ENCODE measurements at regions not wholly inside any gene's neighbourhood (a gene's known extent, or its start where the extent isn't known, plus 50 kb on each side); places are given as distances from the start of the nearest gene placed in this dataset.

DNA sequence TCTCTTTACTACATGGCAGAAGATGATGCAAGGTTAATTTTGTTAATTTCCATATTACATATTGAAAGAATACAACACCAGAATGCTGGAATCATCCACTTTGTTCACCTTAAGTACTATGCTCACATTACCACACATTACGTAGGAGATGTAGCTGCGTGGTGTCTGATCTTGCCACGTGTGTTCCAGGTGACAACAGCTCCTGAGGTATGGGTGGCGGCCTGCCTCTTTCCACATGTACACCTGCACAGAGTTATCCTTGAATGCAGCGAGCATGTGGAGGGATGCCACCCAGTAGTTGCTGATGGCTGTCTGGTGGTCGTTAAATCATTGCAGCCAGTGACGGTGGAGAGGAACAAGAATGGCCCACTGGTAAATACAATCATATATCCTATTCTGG is 740.5 kb upstream of the EEF2KMT start:
- Histone ChIP-seq H3K27me3 (ENCODE audit: low read length) (no peaks in the 10 kb centered on the region), H3K9me2 (replicated peaks; ENCODE audit: insufficient read depth, low read length) (no peaks in the 10 kb centered on the region), H3K79me2 (ENCODE audit: low read length) (no peaks in the 10 kb centered on the region), H3K36me3 (ENCODE audit: insufficient read depth, low read length) (no peaks in the 10 kb centered on the region), H3K4me2 (ENCODE audit: low read depth, low read length, poor library complexity, severe bottlenecking) (no peak overlapping the region), H3K9me3 (ENCODE audit: low read length) (no peaks in the 10 kb centered on the region; the same call in 1 of the 2 replicates), H4K20me1 (ENCODE audit: insufficient read depth, low read depth, low read length) (no peaks in the 10 kb centered on the region), H3K4me3 (ENCODE audit: low read length) (no peak overlapping the region), H3K9ac (ENCODE audit: low read length) (no peak overlapping the region), H2AFZ (ENCODE audit: low read length) (no peak overlapping the region), H3K4me1 (ENCODE audit: low read length) (no peaks in the 10 kb centered on the region), H3K27ac (ENCODE audit: low read length) (no peak overlapping the region)
- no peak for DNase-seq

DNA sequence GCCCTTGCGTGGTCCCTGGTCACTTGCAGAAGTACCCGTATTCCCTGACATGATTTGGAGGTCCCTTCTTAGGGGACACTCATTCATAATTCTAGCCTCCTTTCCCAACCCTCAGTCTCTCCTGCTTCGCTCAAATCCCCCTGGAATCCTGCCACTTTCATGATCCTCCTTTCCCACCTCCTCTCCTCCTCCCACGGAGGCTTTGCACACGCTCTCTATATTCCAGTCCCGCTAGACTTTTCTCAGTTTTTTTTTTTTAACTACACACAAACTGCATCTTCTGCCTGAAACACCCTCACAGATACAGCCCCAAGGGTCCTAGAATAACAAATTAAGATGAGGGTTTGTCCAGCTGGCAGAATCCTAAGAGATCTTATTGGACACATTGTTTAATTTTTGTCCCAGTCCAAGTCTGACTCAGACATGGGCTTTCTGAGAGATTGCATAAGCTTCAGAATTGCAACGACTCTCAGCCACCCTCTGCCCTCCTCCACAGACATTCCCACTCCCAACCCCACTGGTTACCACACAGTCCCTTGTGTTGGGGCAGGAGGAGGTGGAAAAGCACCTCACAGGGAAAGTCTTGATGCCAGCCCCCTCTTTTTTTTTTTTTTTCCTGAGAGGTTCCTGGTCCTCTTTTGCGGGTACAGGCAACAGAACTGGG is 739.5 kb upstream of the EEF2KMT start:
- DNase-seq = no peak
- Histone ChIP-seq H3K4me1 (ENCODE audit: low read length) (no peaks in the 10 kb centered on the region), H3K9me2 (replicated peaks; ENCODE audit: insufficient read depth, low read length) (no peaks in the 10 kb centered on the region), H3K79me2 (ENCODE audit: low read length) (no peaks in the 10 kb centered on the region), H2AFZ (ENCODE audit: low read length) (no peak overlapping the region), H3K36me3 (ENCODE audit: insufficient read depth, low read length) (no peaks in the 10 kb centered on the region), H3K4me3 (ENCODE audit: low read length) (no peak overlapping the region), H3K9ac (ENCODE audit: low read length) (no peak overlapping the region), H3K4me2 (ENCODE audit: low read depth, low read length, poor library complexity, severe bottlenecking) (no peak overlapping the region), H3K9me3 (ENCODE audit: low read length) (no peaks in the 10 kb centered on the region; the same call in 1 of the 2 replicates), H3K27me3 (ENCODE audit: low read length) (no peaks in the 10 kb centered on the region), H4K20me1 (ENCODE audit: insufficient read depth, low read depth, low read length) (no peaks in the 10 kb centered on the region), H3K27ac (ENCODE audit: low read length) (no peak overlapping the region)

DNA sequence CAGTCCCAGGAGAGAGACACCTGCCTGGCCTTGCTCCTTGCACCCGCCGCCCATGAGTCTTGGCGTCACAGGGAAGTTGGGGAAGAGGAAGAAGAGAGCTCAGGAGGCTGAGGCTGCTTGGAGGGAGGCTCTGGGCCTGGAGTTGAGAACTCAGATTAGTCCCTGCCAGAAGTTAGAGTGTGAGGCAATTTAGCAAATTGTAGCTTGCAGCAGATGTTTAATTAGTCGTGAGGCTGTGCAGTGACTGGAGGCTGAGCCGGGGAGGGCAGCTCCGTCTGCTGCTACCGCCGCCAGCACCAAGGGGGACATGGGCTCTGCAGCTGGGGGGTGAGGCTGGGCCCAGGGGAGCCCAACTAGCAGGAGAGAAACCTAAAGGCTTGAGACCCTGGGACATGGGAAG is 738.3 kb upstream of the EEF2KMT start:
- Histone ChIP-seq H3K27ac (ENCODE audit: low read length) (no peak overlapping the region), H3K4me2 (ENCODE audit: low read depth, low read length, poor library complexity, severe bottlenecking) (no peak overlapping the region), H3K36me3 (ENCODE audit: insufficient read depth, low read length) (no peaks in the 10 kb centered on the region), H3K27me3 (ENCODE audit: low read length) (no peaks in the 10 kb centered on the region), H2AFZ (ENCODE audit: low read length) (no peak overlapping the region), H3K4me1 (ENCODE audit: low read length) (no peaks in the 10 kb centered on the region), H4K20me1 (ENCODE audit: insufficient read depth, low read depth, low read length) (no peaks in the 10 kb centered on the region), H3K79me2 (ENCODE audit: low read length) (no peaks in the 10 kb centered on the region), H3K9me2 (replicated peaks; ENCODE audit: insufficient read depth, low read length) (no peaks in the 10 kb centered on the region), H3K4me3 (ENCODE audit: low read length) (no peak overlapping the region), H3K9me3 (ENCODE audit: low read length) (no peaks in the 10 kb centered on the region; the same call in 1 of the 2 replicates), H3K9ac (ENCODE audit: low read length) (no peak overlapping the region)
- DNase-seq = no peak

DNA sequence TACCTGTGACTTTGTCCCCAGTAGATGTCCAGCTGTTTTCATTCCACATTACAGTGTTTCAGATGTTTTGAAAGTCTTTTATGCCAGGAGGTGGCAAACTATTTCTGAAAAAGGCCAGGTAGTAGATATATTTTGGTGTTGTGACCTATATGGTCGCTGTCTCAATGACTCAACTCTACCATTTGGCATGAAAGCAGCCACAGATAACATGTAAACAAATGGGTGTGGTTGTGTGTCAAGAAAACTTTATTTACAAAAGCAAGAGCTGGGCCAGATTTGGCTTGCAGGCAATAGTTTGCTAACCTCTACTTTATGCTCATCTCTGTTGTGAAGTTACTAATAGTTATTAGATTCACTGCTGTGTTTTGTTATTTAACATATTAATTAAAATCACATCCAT is 728.7 kb upstream of the EEF2KMT start:
- H3K4me2 ChIP-seq (ENCODE audit: low read depth, low read length, poor library complexity, severe bottlenecking) = no peak overlapping the region
- no peak overlapping the region for H3K9ac ChIP-seq (ENCODE audit: low read length)
- H3K27me3 ChIP-seq (ENCODE audit: low read length) = no peaks in the 10 kb centered on the region
- no peaks in the 10 kb centered on the region for H3K36me3 ChIP-seq (ENCODE audit: insufficient read depth, low read length)
- no peaks in the 10 kb centered on the region for H3K4me1 ChIP-seq (ENCODE audit: low read length)
- H2AFZ ChIP-seq (ENCODE audit: low read length) = no peak overlapping the region
- no peaks in the 10 kb centered on the region for H3K9me2 ChIP-seq (replicated peaks; ENCODE audit: insufficient read depth, low read length)
- no peak overlapping the region for H3K4me3 ChIP-seq (ENCODE audit: low read length)
- H3K27ac ChIP-seq (ENCODE audit: low read length) = no peak overlapping the region
- H4K20me1 ChIP-seq (ENCODE audit: insufficient read depth, low read depth, low read length) = no peaks in the 10 kb centered on the region
- DNase-seq = no peak
- H3K9me3 ChIP-seq (ENCODE audit: low read length) = no peaks in the 10 kb centered on the region; the same call in 1 of the 2 replicates
- H3K79me2 ChIP-seq (ENCODE audit: low read length) = no peaks in the 10 kb centered on the region

DNA sequence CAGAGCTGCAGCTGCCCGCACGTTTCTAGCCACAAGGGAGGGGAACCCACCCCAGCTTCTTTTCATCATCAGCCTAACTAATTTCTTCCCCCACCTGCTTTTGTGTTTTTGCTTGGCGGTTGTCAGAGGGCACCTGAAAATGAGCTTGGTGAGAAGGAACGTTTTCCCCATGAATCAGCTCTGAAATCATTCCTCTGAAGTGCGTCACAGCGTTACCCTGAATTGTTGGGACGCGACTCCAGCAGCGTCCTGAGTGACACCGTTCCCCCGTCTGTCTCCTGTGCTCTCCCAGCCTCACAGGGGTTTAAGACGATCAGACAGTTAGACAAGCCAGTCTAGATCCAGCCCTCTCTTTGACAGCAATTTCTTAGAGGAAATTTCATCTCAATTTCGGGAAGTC is 722.9 kb upstream of the EEF2KMT start:
- H3K9me3 ChIP-seq (ENCODE audit: low read length) = no peaks in the 10 kb centered on the region; the same call in 1 of the 2 replicates
- H3K4me1 ChIP-seq (ENCODE audit: low read length) = no peaks in the 10 kb centered on the region
- DNase-seq = no peak
- H3K4me3 ChIP-seq (ENCODE audit: low read length) = no peak overlapping the region
- H3K4me2 ChIP-seq (ENCODE audit: low read depth, low read length, poor library complexity, severe bottlenecking) = no peak overlapping the region
- no peaks in the 10 kb centered on the region for H4K20me1 ChIP-seq (ENCODE audit: insufficient read depth, low read depth, low read length)
- H3K9me2 ChIP-seq (replicated peaks; ENCODE audit: insufficient read depth, low read length) = no peaks in the 10 kb centered on the region
- no peaks in the 10 kb centered on the region for H3K36me3 ChIP-seq (ENCODE audit: insufficient read depth, low read length)
- H3K27ac ChIP-seq (ENCODE audit: low read length) = no peak overlapping the region
- no peaks in the 10 kb centered on the region for H3K79me2 ChIP-seq (ENCODE audit: low read length)
- no peak overlapping the region for H2AFZ ChIP-seq (ENCODE audit: low read length)
- H3K27me3 ChIP-seq (ENCODE audit: low read length) = no peaks in the 10 kb centered on the region
- no peak overlapping the region for H3K9ac ChIP-seq (ENCODE audit: low read length)

DNA sequence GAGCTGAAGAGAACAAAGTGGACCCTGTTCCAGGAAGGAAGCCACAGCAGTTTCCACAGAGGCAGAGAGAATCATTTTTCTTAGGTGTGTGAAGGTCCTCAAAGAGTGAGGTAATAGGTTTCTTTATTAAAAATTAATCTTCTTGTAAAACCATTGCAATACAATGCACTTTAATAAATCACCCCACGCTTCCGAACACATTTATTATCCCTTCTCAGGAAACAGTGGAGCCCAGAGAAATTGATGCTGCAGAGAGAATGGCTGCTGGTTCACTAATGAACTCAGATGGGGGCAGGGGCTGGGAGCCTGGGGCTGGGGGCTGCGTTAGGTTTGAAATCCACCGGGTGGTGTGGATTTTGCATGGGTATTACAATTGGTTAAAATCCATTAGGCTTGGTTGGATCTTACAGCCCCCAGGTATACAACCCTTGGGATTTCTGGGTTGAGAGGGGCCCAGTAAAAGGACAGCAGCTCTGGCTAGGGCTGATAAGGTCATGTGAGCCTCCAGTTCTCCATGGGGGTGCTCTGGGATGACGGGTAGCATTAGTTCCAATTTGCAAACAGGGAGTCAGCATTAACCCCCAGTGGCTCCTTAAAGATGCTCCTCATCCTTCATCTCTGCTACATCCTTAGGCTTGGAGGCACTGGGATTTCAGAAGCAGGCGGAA is 718.1 kb upstream of the EEF2KMT start:
- H3K27ac ChIP-seq (ENCODE audit: low read length) = no peak overlapping the region
- DNase-seq = no peak
- no peak overlapping the region for H3K9ac ChIP-seq (ENCODE audit: low read length)
- no peaks in the 10 kb centered on the region for H3K27me3 ChIP-seq (ENCODE audit: low read length)
- H3K4me2 ChIP-seq (ENCODE audit: low read depth, low read length, poor library complexity, severe bottlenecking) = no peak overlapping the region
- H3K79me2 ChIP-seq (ENCODE audit: low read length) = no peaks in the 10 kb centered on the region
- no peaks in the 10 kb centered on the region for H4K20me1 ChIP-seq (ENCODE audit: insufficient read depth, low read depth, low read length)
- H3K36me3 ChIP-seq (ENCODE audit: insufficient read depth, low read length) = no peaks in the 10 kb centered on the region
- no peaks in the 10 kb centered on the region for H3K9me2 ChIP-seq (replicated peaks; ENCODE audit: insufficient read depth, low read length)
- no peaks in the 10 kb centered on the region for H3K4me1 ChIP-seq (ENCODE audit: low read length)
- H3K9me3 ChIP-seq (ENCODE audit: low read length) = no peaks in the 10 kb centered on the region
- no peak overlapping the region for H2AFZ ChIP-seq (ENCODE audit: low read length)
- H3K4me3 ChIP-seq (ENCODE audit: low read length) = no peak overlapping the region

DNA sequence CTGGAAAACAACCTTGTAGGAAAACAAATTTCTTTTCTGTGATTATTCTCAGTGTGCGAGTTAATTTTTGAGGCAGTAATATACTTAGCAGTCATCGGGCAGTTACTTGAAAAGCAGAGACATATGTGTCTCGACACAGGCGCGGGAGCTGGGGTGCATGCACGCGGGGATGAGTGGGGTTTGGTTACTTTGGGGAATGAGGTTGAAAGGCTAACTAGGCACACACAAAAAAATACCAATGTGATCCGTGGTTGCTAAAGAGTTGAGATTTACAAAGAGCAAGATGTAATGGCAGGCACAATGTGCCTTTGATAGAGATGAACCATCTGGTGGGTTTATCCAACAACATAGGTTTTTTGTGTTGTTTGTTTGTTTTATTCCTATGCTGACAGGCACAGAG is 703.8 kb upstream of the EEF2KMT start:
- Histone ChIP-seq H3K9ac (ENCODE audit: low read length) (no peak overlapping the region), H3K9me3 (ENCODE audit: low read length) (peaks cover 3% of the 10 kb centered on the region), H3K27ac (ENCODE audit: low read length) (no peak overlapping the region), H3K4me2 (ENCODE audit: low read depth, low read length, poor library complexity, severe bottlenecking) (no peak overlapping the region), H4K20me1 (ENCODE audit: insufficient read depth, low read depth, low read length) (no peaks in the 10 kb centered on the region), H3K36me3 (ENCODE audit: insufficient read depth, low read length) (no peaks in the 10 kb centered on the region), H2AFZ (ENCODE audit: low read length) (no peak overlapping the region), H3K9me2 (replicated peaks; ENCODE audit: insufficient read depth, low read length) (no peaks in the 10 kb centered on the region), H3K4me1 (ENCODE audit: low read length) (no peaks in the 10 kb centered on the region), H3K27me3 (ENCODE audit: low read length) (no peaks in the 10 kb centered on the region), H3K79me2 (ENCODE audit: low read length) (no peaks in the 10 kb centered on the region), H3K4me3 (ENCODE audit: low read length) (no peak overlapping the region)
- no peak for DNase-seq

DNA sequence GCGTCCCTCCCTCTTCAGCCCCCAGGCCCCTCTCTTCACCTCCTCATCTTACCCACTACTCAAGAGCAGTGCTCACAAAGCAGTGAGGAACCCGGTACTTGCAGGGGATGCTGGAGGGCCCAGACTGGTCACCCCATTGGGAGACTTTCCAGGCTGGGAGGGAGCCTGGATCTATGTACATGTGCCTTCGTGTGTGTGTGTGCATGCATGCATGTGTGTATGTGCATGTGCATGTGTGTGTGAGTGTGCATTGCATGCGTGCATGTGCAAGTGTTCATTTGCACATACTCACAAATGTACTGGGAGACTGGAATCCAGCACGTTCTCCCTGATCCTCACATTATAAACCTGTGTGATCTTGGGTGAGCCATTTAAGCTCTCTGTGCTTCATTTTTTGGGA is 696.0 kb upstream of the EEF2KMT start:
- Histone ChIP-seq H3K36me3 (ENCODE audit: insufficient read depth, low read length) (no peaks in the 10 kb centered on the region), H3K27me3 (ENCODE audit: low read length) (no peaks in the 10 kb centered on the region), H3K9me2 (replicated peaks; ENCODE audit: insufficient read depth, low read length) (no peaks in the 10 kb centered on the region), H3K4me2 (ENCODE audit: low read depth, low read length, poor library complexity, severe bottlenecking) (no peak overlapping the region), H2AFZ (ENCODE audit: low read length) (no peak overlapping the region), H3K79me2 (ENCODE audit: low read length) (no peaks in the 10 kb centered on the region), H3K9ac (ENCODE audit: low read length) (no peak overlapping the region), H3K9me3 (ENCODE audit: low read length) (peaks cover 9% of the 10 kb centered on the region; the same call in 1 of the 2 replicates), H4K20me1 (ENCODE audit: insufficient read depth, low read depth, low read length) (no peaks in the 10 kb centered on the region), H3K4me1 (ENCODE audit: low read length) (no peaks in the 10 kb centered on the region), H3K27ac (ENCODE audit: low read length) (no peak overlapping the region), H3K4me3 (ENCODE audit: low read length) (no peak overlapping the region)
- DNase-seq = no peak

Data from Karpas-422 (cell line).